ENCODE measurements at regions not wholly inside any gene's neighbourhood (a gene's known extent, or its start where the extent isn't known, plus 50 kb on each side); places are given as distances from the start of the nearest gene placed in this dataset.

DNA sequence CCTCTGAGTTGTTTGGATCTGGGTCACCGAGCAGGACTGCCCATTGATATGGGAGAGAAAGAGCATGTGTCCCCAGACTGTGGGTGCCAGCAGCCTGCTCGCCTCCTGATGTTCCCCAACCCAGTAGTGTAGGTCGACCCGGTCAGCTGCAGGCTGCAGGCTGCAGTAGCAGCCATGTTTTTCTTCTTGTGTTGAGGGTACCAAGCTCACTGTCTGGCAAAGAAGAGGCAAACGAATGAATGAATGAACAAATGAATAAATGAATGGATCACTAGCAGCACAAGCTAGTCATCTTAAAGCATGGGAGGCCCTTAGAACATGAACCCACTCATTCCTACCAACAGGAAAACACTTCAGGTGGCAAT is 293.2 kb downstream of the SOX9 start:
- no peak for DNase-seq

DNA sequence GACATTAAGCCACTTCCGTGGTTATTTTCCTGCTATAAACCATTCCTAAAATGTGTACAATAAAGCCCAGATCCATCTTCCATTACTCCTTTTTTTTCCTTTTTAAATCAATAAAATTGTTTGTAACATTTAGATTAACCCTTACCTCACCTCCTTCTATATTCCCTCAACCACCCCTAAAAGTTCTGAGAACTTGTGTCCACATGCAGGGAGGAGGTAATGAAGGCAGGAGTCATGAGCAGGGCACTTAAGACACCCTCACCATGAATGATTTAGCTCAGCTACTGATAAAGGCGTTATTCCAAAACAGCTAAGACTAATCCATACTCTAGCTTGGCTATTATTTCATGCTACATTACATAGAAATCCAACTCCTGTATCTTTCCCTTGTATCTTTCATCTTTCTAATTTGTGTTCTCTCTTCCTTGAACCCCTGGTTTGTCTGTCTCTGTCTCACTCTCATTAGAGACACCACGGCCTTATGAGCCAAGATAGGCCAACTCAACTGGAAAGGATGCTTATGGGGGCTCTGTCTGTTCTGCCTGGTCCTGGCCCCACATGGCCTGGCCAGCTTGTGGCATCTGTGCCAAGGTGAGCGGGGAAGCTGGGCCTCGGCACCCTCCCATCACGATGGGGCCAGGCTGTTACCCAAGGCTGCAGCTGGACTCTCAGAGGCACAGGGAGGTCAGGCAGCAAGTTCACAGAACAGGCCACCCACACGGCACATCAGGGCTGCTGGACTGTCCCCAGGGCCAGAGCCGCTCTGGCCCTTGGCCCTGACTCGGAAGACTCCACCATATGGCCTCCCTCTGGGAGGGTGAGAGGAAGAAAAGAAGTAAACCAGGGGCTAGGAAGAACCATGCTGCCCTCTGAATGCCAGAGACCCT is 294.4 kb downstream of the SOX9 start:
- no peak for DNase-seq

DNA sequence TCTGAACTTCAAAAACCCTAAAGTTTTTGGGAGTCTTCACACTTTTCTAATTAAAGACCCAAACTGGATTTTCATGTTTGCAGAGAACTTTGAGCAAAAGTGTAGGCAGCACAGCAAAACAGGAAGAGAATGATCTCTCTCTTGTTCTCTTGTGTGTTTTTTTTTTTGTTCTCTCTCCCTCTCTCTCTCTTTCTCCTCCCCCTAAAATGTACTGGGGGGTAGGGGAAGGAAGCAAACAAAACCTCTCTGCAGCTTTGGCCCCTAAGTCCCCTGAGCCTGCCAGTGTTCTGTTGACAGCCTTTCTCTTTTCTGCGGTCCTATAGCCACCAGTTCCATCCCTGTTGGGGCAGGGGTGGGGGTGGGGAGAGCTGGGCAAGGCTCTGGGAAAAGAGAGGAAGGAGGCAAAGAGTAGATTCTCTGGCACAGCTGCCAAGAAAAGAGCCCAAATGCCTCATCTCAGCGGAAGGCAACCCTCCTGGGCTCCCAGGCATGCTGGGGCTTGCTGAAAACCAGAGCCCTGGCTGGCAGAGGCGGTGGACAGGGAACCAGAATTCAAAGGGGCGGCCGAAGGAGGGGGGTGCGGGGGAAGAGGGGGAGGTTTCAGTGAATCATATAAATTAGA is 295.3 kb downstream of the SOX9 start:
- no peak for DNase-seq

DNA sequence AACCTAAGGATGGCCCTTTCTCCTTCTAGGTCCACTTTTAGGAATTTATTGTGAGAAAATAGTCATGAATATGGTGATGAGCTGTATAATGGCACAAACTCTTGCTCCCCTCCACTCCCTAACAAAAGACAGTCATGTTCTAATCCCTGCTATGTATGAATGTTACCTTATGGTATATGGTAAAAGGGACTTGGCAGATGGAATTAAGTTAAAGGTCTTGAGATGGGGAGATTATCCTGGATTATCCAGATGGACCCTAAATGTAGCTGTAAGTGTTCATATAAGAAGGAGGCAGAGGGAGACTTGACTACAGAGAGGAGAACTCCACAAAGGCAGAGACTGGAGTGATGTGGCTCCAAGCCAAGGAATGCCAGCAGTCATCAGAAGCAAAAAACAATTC is 296.1 kb downstream of the SOX9 start:
- DNase-seq: no peak

GRCh38 chr17:72417627-72418026 is 296.8 kb downstream of the SOX9 start:
- DNase-seq: no peak

- no peak for DNase-seq
These were observed 299.3 kb downstream of the SOX9 start for GRCh38 chr17:72419866-72420774.

- no peak for DNase-seq
These were observed 299.9 kb downstream of the SOX9 start for GRCh38 chr17:72420775-72421127.

DNA sequence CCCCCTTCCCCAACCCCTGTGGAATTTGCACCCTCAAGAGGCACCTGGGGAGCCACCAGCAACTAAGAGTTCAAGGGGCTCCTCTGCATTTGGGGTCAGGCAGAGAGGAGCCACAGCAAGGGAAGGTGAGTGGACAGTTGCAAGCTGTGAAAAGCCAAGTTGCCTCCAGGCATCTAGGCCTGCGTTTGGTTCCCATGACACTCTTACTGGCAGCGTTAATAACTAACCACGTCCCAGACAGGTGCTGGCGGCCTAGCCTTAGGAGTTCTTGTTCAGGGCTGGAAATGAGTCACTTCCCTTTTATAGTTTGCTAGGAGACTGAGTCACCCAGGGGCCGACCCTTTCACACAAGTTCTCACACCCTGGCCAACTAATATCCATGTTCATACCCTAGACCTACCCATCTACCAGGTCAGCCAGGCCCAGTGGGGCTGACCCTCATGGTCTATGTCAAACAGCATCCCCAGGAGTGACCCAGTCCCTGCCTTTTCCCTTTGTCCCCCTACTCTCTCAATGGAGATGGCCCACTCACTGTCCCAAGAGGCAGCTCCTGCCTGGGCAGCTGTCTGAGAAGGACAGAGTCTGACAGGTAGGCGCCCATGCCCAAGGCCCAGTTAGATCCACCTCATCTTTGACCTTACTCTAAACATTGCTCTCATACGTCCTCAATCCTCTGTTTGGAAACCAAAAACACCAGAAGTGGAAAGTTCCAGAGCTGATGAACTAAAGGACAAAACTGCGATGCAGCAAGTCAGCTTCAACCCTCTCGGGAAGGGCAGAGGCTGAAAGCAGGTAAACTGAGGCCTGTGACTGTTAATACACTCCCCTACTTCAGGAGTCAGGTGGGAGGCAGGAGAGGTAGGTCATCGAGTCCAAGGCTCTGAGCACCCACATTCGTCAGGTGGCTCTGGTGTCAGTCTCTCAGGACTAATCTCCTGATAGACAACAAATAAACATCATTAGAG is 300.6 kb downstream of the SOX9 start:
- no peak for DNase-seq

DNA sequence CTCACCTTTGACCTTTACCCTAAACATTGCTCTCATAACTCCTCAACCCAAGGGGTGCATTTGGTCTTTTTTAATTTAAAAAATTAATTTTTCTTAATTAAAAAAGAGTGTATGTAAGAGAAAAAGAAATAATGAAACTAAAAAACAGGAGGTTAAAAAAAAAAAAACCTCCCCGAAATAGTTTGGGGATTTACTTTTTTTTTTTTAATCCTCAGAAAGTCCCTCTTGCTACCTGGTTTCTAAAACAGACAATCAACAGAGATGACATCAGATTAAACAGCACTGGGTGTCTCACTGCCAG is 301.3 kb downstream of the SOX9 start:
- DNase-seq: no peak

DNA sequence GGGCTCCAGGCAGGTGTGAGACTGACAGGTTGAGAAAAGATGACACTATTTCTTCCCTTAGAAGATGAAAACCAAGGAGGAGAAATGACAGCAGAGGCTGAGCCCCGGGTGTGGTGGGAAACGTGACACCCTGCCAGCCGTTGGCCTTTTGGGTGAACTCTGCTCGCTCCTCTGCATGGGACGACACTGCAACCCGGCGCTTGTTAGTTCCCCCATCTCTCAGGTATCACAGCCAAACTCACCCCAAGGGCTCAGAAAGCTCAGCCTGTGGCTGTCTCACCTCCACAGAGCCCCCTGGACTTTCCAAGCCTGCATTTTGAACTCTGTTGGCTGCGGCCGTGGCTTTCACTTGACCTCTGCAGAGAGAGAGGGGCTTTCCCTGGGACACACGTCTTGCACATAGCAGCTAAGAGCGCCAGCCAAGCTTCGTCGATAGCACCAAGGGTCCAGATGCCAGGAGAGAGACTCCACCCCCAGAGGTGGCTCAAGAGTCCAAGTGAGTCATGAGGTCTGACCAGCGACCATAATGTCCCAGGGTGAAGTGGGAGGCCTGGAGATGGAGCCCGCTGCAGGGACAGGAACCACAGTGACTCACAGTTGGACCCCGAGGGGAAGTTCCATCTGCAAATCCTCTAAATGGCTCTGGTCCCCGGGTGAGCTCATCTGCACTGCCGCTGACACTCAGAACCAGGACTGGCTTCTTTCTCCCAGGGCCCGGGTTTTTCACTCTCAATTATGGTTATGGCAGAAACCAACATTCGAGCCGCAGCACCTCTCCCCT is 301.9 kb downstream of the SOX9 start:
- no peak for DNase-seq

DNA sequence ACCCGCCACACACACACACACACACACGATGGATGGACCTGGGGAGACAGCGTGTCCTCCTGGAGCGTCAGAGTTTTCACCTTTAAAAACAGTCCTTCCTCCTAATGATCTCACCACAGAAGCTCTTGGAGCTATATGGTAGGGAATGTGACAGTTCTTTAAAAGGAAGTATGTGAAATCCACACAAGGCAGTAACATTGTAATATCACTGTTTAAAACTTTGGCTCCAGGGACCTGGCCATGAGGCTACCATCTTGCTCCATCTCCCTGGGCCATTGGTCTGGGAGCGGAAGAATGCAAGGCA is 302.4 kb downstream of the SOX9 start:
- DNase-seq: no peak

GRCh38 chr17:72423718-72424117 is 302.9 kb downstream of the SOX9 start:
- no peak for DNase-seq

GRCh38 chr17:72424505-72425117 is 303.8 kb downstream of the SOX9 start:
- DNase-seq: no peak

GRCh38 chr17:72425133-72425793 is 304.4 kb downstream of the SOX9 start:
- no peak for DNase-seq

DNA sequence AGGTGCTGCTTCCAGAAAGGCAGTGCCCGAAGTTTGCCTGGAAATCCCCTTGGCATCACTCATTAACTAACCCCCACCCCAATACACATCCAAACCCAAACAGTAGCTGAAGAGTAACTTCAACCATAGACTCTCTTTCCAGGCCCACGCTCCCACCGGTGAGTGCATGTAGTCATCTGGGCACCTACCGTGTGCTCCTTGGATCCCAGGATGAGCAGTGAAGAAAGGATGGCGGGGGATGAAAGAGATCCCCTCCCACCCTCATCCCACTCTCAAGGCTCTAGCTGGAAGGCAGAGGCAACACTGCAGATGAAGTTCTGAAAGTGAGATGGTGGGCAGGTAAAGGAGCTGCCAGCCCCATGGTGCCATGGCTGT is 305.0 kb downstream of the SOX9 start:
- DNase-seq: no peak

DNA sequence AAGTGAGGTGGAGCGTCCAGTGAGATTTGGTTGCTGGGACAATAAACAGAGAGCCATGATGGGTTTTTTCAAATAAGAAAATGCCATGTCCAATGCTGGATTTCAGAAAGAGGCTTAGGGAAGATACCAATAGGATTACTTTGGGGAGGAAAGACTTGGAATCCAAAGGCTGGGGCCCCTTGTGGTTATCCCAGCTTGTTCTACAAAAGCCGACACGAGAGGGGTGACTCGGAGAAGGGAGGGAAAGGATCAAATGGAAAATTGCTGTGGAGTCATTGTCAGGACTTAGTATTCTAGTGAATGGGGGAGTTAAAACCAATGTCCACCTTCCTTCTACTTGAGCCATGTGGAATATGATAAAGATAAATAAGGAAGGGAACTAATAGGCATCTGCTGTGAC is 305.5 kb downstream of the SOX9 start:
- no peak for DNase-seq

DNA sequence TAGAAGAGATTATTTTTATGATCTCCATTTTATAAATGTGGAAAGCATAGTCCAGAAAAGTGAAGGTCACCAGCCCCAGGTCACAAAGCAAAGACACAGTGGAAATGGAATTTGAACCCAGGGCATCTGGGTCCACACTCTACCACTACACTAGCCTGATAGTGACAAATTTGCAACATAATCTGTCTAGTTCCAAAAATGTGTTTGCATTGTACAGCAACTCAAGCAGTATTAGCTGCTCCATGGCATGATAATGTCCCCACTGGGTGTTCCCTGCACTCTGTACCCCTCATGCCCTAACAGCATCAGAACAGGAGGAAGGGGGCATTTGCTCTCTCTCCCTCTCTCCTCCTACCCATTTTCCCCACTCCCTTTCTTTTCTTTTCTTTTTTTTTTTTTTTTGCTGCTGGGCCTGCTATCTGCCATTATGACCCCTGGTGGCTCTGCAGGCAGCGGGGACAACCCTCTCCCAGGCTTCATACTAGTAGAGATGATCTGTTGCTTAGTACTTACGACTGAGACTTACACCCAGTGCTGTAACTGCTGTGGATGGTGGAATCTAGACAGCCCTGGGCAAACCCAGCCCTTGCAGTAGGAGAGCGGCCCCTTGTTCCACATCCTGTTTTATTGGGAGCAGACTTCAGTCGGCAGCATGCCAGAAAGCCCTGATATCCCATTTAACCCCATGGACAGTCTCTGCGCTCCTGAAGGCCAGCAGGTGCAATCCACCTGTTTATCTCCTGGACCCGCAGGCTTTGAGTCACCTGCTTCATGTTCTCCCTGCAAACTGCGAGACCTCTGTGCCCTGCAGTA is 306.3 kb downstream of the SOX9 start:
- no peak for DNase-seq

GRCh38 chr17:72427761-72428109 is 306.9 kb downstream of the SOX9 start:
- DNase-seq: no peak

- no peak for DNase-seq
These were observed 308.3 kb downstream of the SOX9 start for GRCh38 chr17:72429066-72429638.
